ENCODE measurements at regions not wholly inside any gene's neighbourhood (a gene's known extent, or its start where the extent isn't known, plus 50 kb on each side); places are given as distances from the start of the nearest gene placed in this dataset.
"Not testable (repeated sequence)": the region's sequence is repeated elsewhere in the genome, so short reads cannot be mapped to it uniquely, and the experiment has no call there.

DNA sequence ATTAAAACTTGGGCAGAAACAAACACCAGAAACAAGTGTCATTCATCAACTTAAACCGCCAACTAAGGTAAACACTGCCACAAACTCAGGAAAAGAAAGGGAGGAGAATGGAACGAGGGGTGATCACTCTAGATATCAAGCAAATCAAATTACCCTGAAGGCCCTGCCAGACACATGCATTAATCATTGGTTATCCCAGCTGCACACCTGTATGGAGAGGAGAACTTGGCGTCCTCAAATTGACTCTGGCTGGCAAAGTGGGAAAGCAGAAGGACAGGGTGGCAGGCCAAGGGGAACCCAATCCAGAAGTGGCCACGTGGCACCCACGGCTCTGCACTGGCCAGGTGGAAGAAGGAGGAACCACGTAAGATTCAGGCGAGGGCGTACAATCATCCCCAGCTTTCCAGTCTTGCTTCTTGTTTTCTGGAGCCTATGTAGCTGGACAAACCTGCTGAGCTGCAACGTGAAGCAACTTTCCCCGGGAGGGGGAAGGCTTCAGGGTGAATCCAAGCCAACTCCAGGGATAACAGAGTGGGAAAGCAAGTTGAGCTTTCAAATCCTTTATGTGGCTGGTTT is 156.2 kb upstream of the JARID2 start:
- 69% methylated on average over 10 of the region's 10 CpGs for WGBS
- Histone ChIP-seq H3K4me1 (ENCODE audit: insufficient read depth) (no peaks in the 10 kb centered on the region), H3K36me3 (ENCODE audit: insufficient read depth) (no peaks in the 10 kb centered on the region), H3K4me3 (ENCODE audit: low read depth, low read length) (no peak overlapping the region), H3K27ac (ENCODE audit: low read depth) (no peak overlapping the region)
- peak; percentile 46 for DNase-seq (ENCODE audit: extremely low spot score)

DNA sequence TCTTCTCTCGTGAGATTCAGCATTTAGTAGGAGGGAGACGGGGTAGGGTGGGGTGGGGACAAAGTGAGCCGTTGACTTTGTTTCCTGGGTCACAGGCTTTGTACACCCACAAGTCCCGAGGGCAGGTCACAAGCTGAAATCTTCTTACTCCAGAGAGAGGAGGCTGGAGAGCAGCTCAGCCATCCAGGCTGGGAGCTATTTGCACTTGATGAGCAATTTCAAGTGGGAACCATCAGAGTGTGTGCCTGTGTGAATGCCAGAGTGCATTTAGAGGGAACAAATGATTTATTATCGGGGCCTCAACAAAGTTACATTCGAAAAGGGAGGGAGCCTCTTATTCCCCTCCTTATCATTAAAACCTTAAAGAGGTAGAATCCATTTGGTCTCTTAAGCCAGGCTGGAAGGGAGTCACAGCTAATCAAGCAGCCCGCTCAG is 155.7 kb upstream of the JARID2 start:
- no peak overlapping the region for H3K4me3 ChIP-seq (ENCODE audit: low read depth, low read length)
- no peak overlapping the region for H3K27ac ChIP-seq (ENCODE audit: low read depth)
- 33% methylated on average over 7 of the region's 7 CpGs for WGBS
- peak; percentile 64 for DNase-seq (ENCODE audit: extremely low spot score)
- no peaks in the 10 kb centered on the region for H3K36me3 ChIP-seq (ENCODE audit: insufficient read depth)
- no peaks in the 10 kb centered on the region for H3K4me1 ChIP-seq (ENCODE audit: insufficient read depth)

DNA sequence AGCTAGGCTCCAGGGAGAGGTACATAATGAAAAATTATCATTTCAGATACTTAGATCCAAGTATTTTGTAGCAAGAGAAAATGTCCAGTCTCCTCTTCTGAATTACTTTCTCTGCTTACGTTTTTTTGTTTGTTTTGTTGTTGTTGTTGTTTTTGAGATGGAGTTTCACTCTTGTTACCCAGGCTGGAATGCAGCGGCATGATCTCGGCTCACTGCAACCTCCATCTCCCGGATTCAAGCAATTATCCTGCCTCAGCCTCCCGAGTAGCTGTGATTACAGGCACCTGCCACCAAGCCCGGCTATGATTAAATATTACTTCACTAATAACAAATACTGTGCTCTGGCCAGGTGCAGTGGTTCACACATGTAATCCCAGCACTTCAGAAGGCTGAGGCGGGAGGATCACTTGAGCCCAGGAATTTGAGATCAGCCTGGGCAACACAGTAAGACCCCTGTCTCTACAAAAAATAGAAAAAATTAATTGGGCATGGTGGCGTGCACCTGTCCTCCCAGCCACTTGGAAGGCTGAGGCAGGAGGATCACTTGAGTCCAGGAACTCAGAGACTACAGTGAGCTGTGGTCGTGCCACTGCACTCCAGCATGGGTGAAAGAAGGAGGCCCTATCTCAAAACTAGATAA is 155.0 kb upstream of the JARID2 start:
- DNase-seq (ENCODE audit: extremely low spot score): no peak
- Histone ChIP-seq H3K4me1 (ENCODE audit: insufficient read depth) (no peaks in the 10 kb centered on the region), H3K4me3 (ENCODE audit: low read depth, low read length) (no peak overlapping the region), H3K27ac (ENCODE audit: low read depth) (no peak overlapping the region), H3K36me3 (ENCODE audit: insufficient read depth) (no peaks in the 10 kb centered on the region)
- WGBS: 88% methylated on average over 9 of the region's 9 CpGs

DNA sequence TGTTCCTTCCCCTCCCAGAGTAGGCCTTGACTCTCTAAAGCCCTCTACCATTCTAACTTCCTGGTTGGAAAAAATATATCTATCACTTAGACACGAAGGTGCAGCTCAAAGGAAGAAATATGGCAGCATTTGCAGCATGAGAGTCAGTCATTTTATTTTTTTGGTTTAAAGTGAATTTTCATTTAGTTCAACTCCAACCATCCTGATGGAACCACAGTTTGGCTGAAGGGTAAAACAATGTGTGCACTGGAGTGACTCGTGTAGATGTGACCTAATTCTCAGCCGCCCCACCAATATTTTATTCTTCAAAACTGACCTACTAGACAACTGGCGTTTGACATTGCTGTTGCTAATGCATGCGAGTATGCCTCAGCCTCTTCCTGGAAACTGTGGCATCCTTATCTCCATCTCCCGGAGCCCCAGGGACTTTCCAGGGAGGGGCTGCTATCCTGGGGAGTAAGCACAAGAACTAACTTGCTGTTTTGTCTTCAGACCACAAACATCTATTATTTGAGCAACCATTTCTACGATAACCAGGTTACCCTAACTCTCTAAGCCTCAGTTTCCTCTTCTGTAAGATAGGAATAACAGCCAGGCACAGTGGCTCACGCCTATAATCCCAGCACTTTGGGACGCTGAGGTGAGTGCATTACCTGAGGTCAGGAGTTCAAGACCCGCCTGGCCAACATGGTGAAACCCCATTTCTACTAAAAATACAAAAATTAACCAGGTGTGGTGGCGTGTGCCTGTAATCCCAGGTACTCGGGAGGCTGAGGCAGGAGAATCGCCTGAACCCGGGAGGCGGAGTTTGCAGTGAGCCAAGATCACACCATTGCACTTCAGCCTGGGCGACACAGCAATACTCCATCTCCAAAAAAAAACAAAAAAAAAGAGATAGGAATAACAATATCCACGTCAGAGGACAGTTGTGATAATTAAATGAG is 148.7 kb upstream of the JARID2 start:
- Histone ChIP-seq H3K27ac (ENCODE audit: low read depth) (no peak overlapping the region), H3K36me3 (ENCODE audit: insufficient read depth) (no peaks in the 10 kb centered on the region), H3K4me3 (ENCODE audit: low read depth, low read length) (no peak overlapping the region), H3K4me1 (ENCODE audit: insufficient read depth) (no peaks in the 10 kb centered on the region)
- DNase-seq (ENCODE audit: extremely low spot score): no peak
- WGBS: 89% methylated on average over 17 of the region's 17 CpGs

DNA sequence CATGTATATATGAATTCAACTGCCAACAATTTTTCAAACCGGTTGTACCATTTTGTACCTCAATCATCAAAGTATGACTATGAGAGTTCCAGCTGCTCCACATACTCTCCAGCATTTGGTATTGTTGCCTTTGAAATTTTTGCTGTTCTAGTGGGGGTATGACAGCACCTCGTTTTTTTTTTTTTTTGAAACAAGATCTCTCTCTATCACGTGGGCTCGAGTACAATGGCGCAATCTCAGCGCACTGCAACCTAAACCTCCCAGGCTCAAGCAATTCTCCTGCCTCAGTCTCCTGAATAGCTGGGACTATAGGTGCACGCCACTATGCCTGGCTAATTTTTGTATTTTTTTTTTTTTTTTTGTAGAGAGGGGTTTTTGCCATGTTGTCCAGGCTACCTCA is 144.7 kb upstream of the JARID2 start:
- 94% methylated on average over 7 of the region's 7 CpGs for WGBS
- no peaks in the 10 kb centered on the region for H3K4me1 ChIP-seq (ENCODE audit: insufficient read depth)
- DNase-seq (ENCODE audit: extremely low spot score): no peak
- H3K4me3 ChIP-seq (ENCODE audit: low read depth, low read length): no peak overlapping the region
- no peak overlapping the region for H3K27ac ChIP-seq (ENCODE audit: low read depth)
- no peaks in the 10 kb centered on the region for H3K36me3 ChIP-seq (ENCODE audit: insufficient read depth)

DNA sequence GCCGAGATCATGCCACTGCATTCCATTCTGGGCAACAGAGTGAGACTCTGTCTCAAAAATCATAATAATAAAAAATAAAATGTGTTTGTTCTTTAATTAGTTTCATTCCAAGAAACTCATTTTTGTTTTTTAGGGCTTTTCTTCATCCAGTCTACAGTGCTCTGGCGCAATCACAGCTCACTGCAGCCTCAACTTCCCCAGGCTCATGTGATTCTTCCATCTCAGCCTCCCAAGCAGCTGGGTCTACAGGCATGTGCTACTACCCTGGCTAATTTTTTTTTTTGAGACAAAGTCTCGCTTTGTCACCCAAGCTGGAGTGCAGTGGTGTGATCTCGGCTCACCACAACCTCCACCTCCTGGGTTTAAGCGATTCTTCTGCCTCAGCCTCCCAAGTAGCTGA is 143.6 kb upstream of the JARID2 start:
- H3K36me3 ChIP-seq (ENCODE audit: insufficient read depth): no peaks in the 10 kb centered on the region
- 97% methylated on average over 5 of the region's 5 CpGs for WGBS
- no peaks in the 10 kb centered on the region for H3K4me1 ChIP-seq (ENCODE audit: insufficient read depth)
- no peak overlapping the region for H3K4me3 ChIP-seq (ENCODE audit: low read depth, low read length)
- H3K27ac ChIP-seq (ENCODE audit: low read depth): no peak overlapping the region
- DNase-seq (ENCODE audit: extremely low spot score): no peak

DNA sequence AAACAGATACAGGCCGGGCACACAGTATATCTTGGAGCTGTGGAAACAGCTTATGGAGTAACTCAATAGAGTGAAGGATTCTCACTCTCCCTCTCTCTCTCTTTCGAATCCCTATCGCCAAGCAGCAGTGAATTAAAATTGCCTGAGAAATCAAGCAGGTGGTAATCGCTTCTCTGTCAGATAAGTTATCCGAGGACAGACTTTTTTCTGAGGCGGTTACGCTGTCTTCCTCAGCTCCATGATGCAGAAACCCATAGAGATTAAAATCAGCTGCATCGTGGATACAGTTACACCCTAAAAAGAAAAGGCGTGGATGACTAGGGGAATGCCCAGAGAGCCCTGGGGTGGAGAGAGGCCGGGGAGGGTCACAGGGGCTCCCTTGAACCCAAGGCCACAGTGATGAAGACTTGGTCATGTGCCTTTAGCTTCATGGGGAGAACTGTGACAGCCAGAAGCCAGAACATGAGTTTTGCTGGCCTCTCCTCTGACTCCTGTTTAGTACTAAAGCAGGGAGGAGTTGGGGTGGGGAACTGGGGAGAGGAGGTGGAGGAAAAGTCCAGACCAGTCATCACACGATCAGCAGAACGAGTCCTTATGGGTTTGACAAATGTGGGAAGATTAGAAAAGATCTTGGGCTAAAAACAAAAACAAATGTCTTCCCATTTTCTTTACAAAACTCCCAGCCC is 138.8 kb upstream of the JARID2 start:
- no peak for DNase-seq (ENCODE audit: extremely low spot score)
- WGBS: 83% methylated on average over 12 of the region's 12 CpGs

DNA sequence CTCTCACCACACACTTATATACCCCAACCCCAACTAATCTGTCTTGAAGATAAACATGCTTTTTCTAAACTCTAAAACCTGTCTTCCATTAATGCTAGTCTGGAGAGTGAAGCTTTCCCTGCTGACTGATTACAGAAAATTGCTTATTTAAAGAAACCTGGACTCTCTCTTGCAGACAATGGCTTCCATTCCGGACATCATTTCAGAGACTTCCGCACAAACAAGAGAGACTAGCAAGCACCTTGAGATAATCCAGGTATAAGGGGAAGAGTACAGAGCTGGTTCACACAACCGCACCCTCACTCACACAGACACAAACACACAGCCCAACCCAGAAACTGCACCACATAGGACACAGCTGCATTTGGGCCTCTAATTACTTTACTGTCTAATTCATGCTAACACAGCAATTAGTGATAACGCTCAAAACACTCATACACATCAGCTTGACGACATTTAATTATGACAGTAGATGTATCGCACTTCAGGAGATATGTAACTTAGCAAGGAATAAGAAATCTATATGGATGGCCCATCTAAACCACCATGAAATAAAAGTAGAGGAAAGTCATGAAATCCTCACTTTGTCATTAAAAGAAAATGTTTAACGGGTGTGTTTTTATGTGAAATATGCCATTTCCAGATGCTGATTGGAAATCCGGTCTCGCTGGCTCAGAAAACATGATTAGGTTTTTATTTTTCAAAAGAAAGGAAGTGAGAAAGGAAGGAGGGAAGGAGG is 138.1 kb upstream of the JARID2 start:
- no peak for DNase-seq (ENCODE audit: extremely low spot score)
- 94% methylated on average over 9 of the region's 9 CpGs for WGBS
- Histone ChIP-seq H3K4me3 (ENCODE audit: low read depth, low read length) (no peak overlapping the region), H3K4me1 (ENCODE audit: insufficient read depth) (no peaks in the 10 kb centered on the region), H3K36me3 (ENCODE audit: insufficient read depth) (no peaks in the 10 kb centered on the region), H3K27ac (ENCODE audit: low read depth) (no peak overlapping the region)

More for the DNA sequence above, 138.8 kb upstream of the JARID2 start:
- H3K36me3 ChIP-seq (ENCODE audit: insufficient read depth): no peaks in the 10 kb centered on the region
- no peak overlapping the region for H3K4me3 ChIP-seq (ENCODE audit: low read depth, low read length)
- no peaks in the 10 kb centered on the region for H3K4me1 ChIP-seq (ENCODE audit: insufficient read depth)
- no peak overlapping the region for H3K27ac ChIP-seq (ENCODE audit: low read depth)

DNA sequence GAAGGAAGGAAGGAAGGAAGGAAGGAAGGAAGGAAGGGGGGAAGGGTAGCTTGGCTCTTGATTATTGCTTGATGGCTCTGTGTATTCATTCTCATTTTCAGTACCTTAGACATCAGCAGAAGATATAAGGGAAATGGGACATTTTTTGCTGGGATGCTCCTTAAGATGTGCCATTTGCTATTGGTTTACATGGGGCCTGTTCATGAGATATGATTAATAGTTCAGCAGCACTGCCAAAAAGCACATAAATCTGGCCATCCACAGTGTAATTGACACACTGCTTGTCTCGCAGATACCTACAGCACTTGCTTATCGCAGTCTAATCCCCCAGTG is 137.5 kb upstream of the JARID2 start:
- Histone ChIP-seq H3K36me3 (ENCODE audit: insufficient read depth) (no peaks in the 10 kb centered on the region), H3K4me1 (ENCODE audit: insufficient read depth) (no peaks in the 10 kb centered on the region), H3K4me3 (ENCODE audit: low read depth, low read length) (no peak overlapping the region), H3K27ac (ENCODE audit: low read depth) (no peak overlapping the region)
- WGBS: 97% methylated on average over 2 of the region's 2 CpGs
- no peak for DNase-seq (ENCODE audit: extremely low spot score)

DNA sequence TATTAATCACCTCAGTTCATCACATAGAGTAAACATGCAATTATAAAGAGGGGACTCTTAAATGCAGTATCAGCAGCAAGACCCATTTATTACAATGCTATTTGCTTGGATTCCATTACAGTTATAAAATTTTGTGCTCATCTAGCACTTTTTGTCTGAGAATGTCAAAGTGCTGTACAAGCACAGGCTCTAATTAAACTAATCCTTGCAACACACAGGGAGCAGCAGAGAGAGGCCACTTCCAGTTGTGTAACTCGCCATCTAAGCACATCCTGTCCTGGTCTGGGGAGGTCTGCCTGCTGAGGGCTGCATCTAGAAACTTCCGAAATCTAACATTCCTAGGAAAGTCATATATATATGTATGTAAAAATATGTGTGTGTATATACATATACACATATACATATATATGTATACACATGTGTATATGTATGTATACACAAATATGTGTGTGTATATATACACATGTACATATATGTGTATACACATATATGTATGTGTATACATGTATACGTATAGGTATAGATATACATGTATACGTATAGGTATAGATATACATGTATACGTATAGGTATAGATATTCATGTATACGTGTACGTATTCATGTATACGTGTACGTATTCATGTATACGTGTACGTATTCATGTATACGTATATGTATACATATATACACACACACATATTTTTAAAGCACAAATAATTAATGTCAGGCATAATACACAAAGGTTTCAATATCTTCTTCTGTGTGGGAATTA is 136.4 kb upstream of the JARID2 start:
- DNase-seq (ENCODE audit: extremely low spot score): no peak
- H3K4me1 ChIP-seq (ENCODE audit: insufficient read depth): no peaks in the 10 kb centered on the region
- H3K27ac ChIP-seq (ENCODE audit: low read depth): no peak overlapping the region
- H3K36me3 ChIP-seq (ENCODE audit: insufficient read depth): no peaks in the 10 kb centered on the region
- H3K4me3 ChIP-seq (ENCODE audit: low read depth, low read length): no peak overlapping the region
- 89% methylated on average over 12 of the region's 12 CpGs for WGBS

DNA sequence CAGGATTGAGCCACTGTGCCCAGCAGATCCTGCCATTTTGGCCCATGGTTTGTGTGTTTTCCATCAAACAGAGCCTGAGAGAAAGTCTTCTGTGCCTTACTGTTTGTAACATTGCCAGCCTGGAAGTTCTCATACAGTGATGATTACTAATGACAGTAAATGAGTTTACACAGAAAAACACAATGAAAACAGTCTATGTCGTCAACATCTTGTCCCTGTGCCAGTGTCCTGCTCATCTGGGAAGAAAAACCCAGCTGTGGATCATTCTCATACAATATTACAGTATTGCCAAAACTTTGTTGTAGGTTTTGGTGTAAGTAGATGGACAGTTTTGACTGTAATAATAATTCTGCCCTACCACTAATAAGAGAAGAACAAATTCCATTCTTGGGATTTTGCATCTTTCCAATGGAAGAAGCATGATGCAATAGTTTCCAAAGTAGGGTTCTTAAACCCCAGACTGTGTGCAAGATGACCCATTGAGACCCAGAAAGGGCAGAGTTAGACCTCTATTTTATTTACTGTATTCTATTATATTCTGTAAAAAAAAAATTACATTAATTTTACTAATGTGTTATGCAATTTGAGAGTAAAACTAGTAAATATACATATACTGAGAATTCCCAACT is 135.0 kb upstream of the JARID2 start:
- Histone ChIP-seq H3K4me1 (ENCODE audit: insufficient read depth) (no peaks in the 10 kb centered on the region), H3K4me3 (ENCODE audit: low read depth, low read length) (no peak overlapping the region), H3K27ac (ENCODE audit: low read depth) (no peak overlapping the region), H3K36me3 (ENCODE audit: insufficient read depth) (no peaks in the 10 kb centered on the region)
- WGBS: 42% methylated on average over 1 of the region's 1 CpG
- DNase-seq (ENCODE audit: extremely low spot score): no peak

DNA sequence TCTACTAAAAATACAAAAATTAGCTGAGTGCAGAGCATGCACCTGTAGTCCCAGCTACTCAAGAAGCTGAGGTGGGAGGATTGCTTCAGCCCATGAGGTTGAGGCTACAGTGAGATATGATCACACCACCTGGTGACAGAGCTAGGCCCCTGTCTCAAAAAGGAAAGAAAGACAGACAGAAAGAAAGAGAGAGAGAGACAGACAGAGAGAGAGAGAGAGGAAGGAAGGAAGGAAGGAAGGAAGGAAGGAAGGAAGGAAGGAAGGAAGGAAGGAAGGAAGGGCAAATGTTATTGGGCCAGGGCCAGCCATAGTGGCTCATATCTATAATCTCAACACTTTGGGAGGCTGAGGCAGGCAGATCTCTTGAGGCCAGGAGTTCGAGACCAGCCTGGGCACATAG is 134.3 kb upstream of the JARID2 start:
- H3K27ac ChIP-seq (ENCODE audit: low read depth); DNase-seq (ENCODE audit: extremely low spot score); H3K4me3 ChIP-seq (ENCODE audit: low read depth, low read length); H3K4me1 ChIP-seq (ENCODE audit: insufficient read depth); H3K36me3 ChIP-seq (ENCODE audit: insufficient read depth): not testable (repeated sequence)
- WGBS: 86% methylated on average over 1 of the region's 1 CpG

All from urinary bladder (tissue), 3 donors.